Naive thymus-derived CD4-positive, alpha-beta T cell (primary cell): ENCODE measurements at regions not wholly inside any gene's neighbourhood (a gene's known extent, or its start where the extent isn't known, plus 50 kb on each side); places are given as distances from the start of the nearest gene placed in this dataset.
"Not testable (repeated sequence)": the region's sequence is repeated elsewhere in the genome, so short reads cannot be mapped to it uniquely, and the experiment has no call there.

Source experiments
- ATAC-seq: fragments of 150-1000 bp; cut with Tn5 transposase; 2 replicates; pipeline ENCODE4 v1.10.0; 2021; ENCODE audit warnings: mild to moderate bottlenecking, moderate library complexity
- CTCF ChIA-PET: fragments of 350-600 bp; sonication (Branson Sonifier 250); formaldehyde crosslinking; loops from one replicate; lab custom pipeline; 2021; ENCODE audit warnings: antibody characterized with exemption; lab: Charles Lee
- POLR2A ChIA-PET: fragments of 350-600 bp; sonication (Branson Sonifier 250); formaldehyde crosslinking; loops from one replicate; lab custom pipeline; 2021; ENCODE audit warnings: antibody characterized with exemption, inconsistent platforms; lab: Charles Lee
- DNase-seq, 9 donors: peaks; one replicate each; pipeline versions ENCODE4 v3.0.0 to v3.0.0-alpha.2; 2020 to 2022; ENCODE audit warnings: mixed read lengths in 1 of 9
- H3K27ac ChIP-seq: one replicate; pipeline ENCODE4 v1.7.0; 2013; ENCODE audit warnings: mild to moderate bottlenecking, low read depth, low read length, moderate library complexity
- H3K27me3 ChIP-seq, 2 donors: one replicate each; pipeline ENCODE4 v1.7.0; 2013; ENCODE audit warnings: low read length in 2 of 2, mild to moderate bottlenecking in 2 of 2, moderate library complexity in 2 of 2; ENCODE audit not compliant: control insufficient read depth in 2 of 2, insufficient read depth in 2 of 2
- H3K36me3 ChIP-seq, 3 experiments: 1 replicate in 2 of 3; 2 replicates in 1 of 3; pipeline ENCODE4 v1.7.0; 2013; ENCODE audit warnings: low read length in 3 of 3, mild to moderate bottlenecking in 3 of 3, moderate library complexity in 1 of 3; ENCODE audit not compliant: insufficient read depth in 3 of 3, control insufficient read depth in 2 of 3
- H3K4me1 ChIP-seq, 2 donors: one replicate each; pipeline ENCODE4 v1.7.0; 2013; ENCODE audit warnings: low read length in 2 of 2, mild to moderate bottlenecking in 2 of 2, moderate library complexity in 1 of 2; ENCODE audit not compliant: control insufficient read depth in 2 of 2, insufficient read depth in 2 of 2
- H3K4me3 ChIP-seq: 2 replicates; pipeline ENCODE4 v1.7.0; 2013; ENCODE audit warnings: mild to moderate bottlenecking, low read length
- H3K9me3 ChIP-seq, 3 experiments: 1 replicate in 2 of 3; 2 replicates in 1 of 3; pipeline ENCODE4 v1.7.0; 2013; ENCODE audit warnings: low read length in 3 of 3; ENCODE audit not compliant: control insufficient read depth in 2 of 3
- H3K27ac Mint-ChIP-seq, 9 donors: one replicate each; pipeline ENCODE4 v1.8.0; 2020 to 2022; ENCODE audit warnings: mixed read lengths in 9 of 9, mild to moderate bottlenecking in 8 of 9, moderate library complexity in 5 of 9, inconsistent platforms in 2 of 9
- H3K27me3 Mint-ChIP-seq, 5 donors: one replicate each; pipeline ENCODE4 v1.8.0; 2021 to 2022; ENCODE audit warnings: mixed read lengths in 5 of 5, mild to moderate bottlenecking in 1 of 5
- H3K36me3 Mint-ChIP-seq, 5 donors: one replicate each; pipeline ENCODE4 v1.8.0; 2020 to 2022; ENCODE audit warnings: mixed read lengths in 5 of 5, mild to moderate bottlenecking in 3 of 5, inconsistent platforms in 1 of 5
- H3K4me1 Mint-ChIP-seq, 7 donors: one replicate each; pipeline ENCODE4 v1.8.0; 2020 to 2022; ENCODE audit warnings: mixed read lengths in 7 of 7, mild to moderate bottlenecking in 3 of 7, inconsistent platforms in 1 of 7
- H3K4me3 Mint-ChIP-seq, 10 donors: one replicate each; pipeline ENCODE4 v1.8.0; 2020 to 2022; ENCODE audit warnings: mild to moderate bottlenecking in 10 of 10, mixed read lengths in 10 of 10, moderate library complexity in 6 of 10, inconsistent platforms in 2 of 10
- H3K9me3 Mint-ChIP-seq, 11 donors: one replicate each; pipeline ENCODE4 v1.8.0; 2020 to 2022; ENCODE audit warnings: mixed read lengths in 11 of 11, mild to moderate bottlenecking in 4 of 11, inconsistent platforms in 1 of 11, moderate library complexity in 1 of 11
- intact Hi-C, 2 donors: fragments of 100-400 bp; cut with micrococcal nuclease; formaldehyde crosslinking; loops; one replicate each; pipeline ENCODE4 v1.15.1; 2023

- Histone ChIP-seq H3K27me3 (no peaks in the 10 kb centered on the region), H3K4me1 (no peaks in the 10 kb centered on the region), H3K36me3 (no peaks in the 10 kb centered on the region), H3K4me3 (no peak overlapping the region), H3K9me3 (no peaks in the 10 kb centered on the region), H3K27ac (no peak overlapping the region)
- H3K4me3 Mint-ChIP-seq, result no peak overlapping the region
- ATAC-seq (no peak), DNase-seq (no peak)
- H3K27ac Mint-ChIP-seq, result no peak overlapping the region
- H3K4me1 Mint-ChIP-seq, result peaks cover 0 to 2% (median 0%) of the 10 kb centered on the region in 7 donors
- peaks cover 0 to 3% (median 0%) of the 10 kb centered on the region in 11 donors for H3K9me3 Mint-ChIP-seq
- peaks cover 0 to 4% (median 0%) of the 10 kb centered on the region in 5 donors for H3K27me3 Mint-ChIP-seq
- intact Hi-C loops, result no loop called here
- CTCF ChIA-PET, result no interaction called here
- H3K36me3 Mint-ChIP-seq, result no peaks in the 10 kb centered on the region
- POLR2A ChIA-PET, result no interaction called here
Measured at GRCh38 chr10:10731366-10731765, 286.3 kb upstream of the CELF2 start.

- H3K4me1 Mint-ChIP-seq, result no peaks in the 10 kb centered on the region
Measured at GRCh38 chr10:10734356-10735064, 283.2 kb upstream of the CELF2 start.

GRCh38 chr10:10745291-10745690 is 272.4 kb upstream of the CELF2 start:
- H3K36me3 ChIP-seq, result no peaks in the 10 kb centered on the region
- H3K27me3 ChIP-seq, result no peaks in the 10 kb centered on the region
- no peaks in the 10 kb centered on the region for H3K9me3 ChIP-seq
- no peak overlapping the region for H3K27ac ChIP-seq
- no peaks in the 10 kb centered on the region for H3K4me1 ChIP-seq
- Mint-ChIP-seq H3K27ac (no peak overlapping the region), H3K27me3 (peaks cover 2 to 25% (median 21%) of the 10 kb centered on the region in 5 donors), H3K36me3 (peaks cover 0 to 5% (median 4%) of the 10 kb centered on the region in 5 donors), H3K9me3 (peaks cover 0 to 13% (median 7%) of the 10 kb centered on the region in 11 donors), H3K4me1 (no peaks in the 10 kb centered on the region), H3K4me3 (no peak overlapping the region)
- no peak for DNase-seq
- H3K4me3 ChIP-seq, result no peak overlapping the region
- intact Hi-C loops, result no loop called here
- no peak for ATAC-seq
- POLR2A ChIA-PET, result no interaction called here
- CTCF ChIA-PET, result no interaction called here

More at GRCh38 chr10:10734356-10735064, 283.2 kb upstream of the CELF2 start:
- H3K36me3 Mint-ChIP-seq, result no peaks in the 10 kb centered on the region
- H3K27me3 Mint-ChIP-seq, result peaks cover 0 to 13% (median 9%) of the 10 kb centered on the region in 5 donors
- H3K9me3 Mint-ChIP-seq, result peaks cover 0 to 3% (median 0%) of the 10 kb centered on the region in 11 donors
- no peak overlapping the region for H3K27ac Mint-ChIP-seq
- DNase-seq (no peak), ATAC-seq (no peak)
- H3K9me3 ChIP-seq, result no peaks in the 10 kb centered on the region
- H3K36me3 ChIP-seq, result no peaks in the 10 kb centered on the region
- no peak overlapping the region for H3K4me3 Mint-ChIP-seq
- no peaks in the 10 kb centered on the region for H3K4me1 ChIP-seq
- ChIA-PET CTCF (no interaction called here), POLR2A (no interaction called here)
- no peak overlapping the region for H3K27ac ChIP-seq
- intact Hi-C loops, result no loop called here
- no peaks in the 10 kb centered on the region for H3K27me3 ChIP-seq
- H3K4me3 ChIP-seq, result no peak overlapping the region

- no peak overlapping the region for H3K4me3 ChIP-seq
- no peaks in the 10 kb centered on the region for H3K36me3 ChIP-seq
- CTCF ChIA-PET, result no interaction called here
- no peaks in the 10 kb centered on the region for H3K27me3 ChIP-seq
- H3K27ac Mint-ChIP-seq, result no peak overlapping the region
- ATAC-seq, result no peak
- intact Hi-C loops, result no loop called here
- no peaks in the 10 kb centered on the region for H3K36me3 Mint-ChIP-seq
- H3K9me3 ChIP-seq, result no peaks in the 10 kb centered on the region
- H3K27me3 Mint-ChIP-seq, result peaks cover 0 to 9% (median 4%) of the 10 kb centered on the region in 5 donors
- H3K4me1 Mint-ChIP-seq, result peaks cover 0 to 1% (median 0%) of the 10 kb centered on the region in 7 donors
- no peak overlapping the region for H3K27ac ChIP-seq
- no peaks in the 10 kb centered on the region for H3K4me1 ChIP-seq
- no peak overlapping the region for H3K4me3 Mint-ChIP-seq
- DNase-seq, result no peak
- POLR2A ChIA-PET, result no interaction called here
- H3K9me3 Mint-ChIP-seq, result no peaks in the 10 kb centered on the region
Measured at GRCh38 chr10:10755490-10755889, 262.2 kb upstream of the CELF2 start.

- H3K27me3 Mint-ChIP-seq, result peaks cover 0 to 12% (median 6%) of the 10 kb centered on the region in 5 donors
- Histone ChIP-seq H3K4me3 (no peak overlapping the region), H3K27ac (no peak overlapping the region), H3K4me1 (no peaks in the 10 kb centered on the region), H3K9me3 (no peaks in the 10 kb centered on the region), H3K36me3 (no peaks in the 10 kb centered on the region), H3K27me3 (no peaks in the 10 kb centered on the region)
- no peaks in the 10 kb centered on the region for H3K36me3 Mint-ChIP-seq
- ChIA-PET CTCF (no interaction called here), POLR2A (no interaction called here)
- H3K4me3 Mint-ChIP-seq, result no peak overlapping the region
- peaks cover 0 to 2% (median 0%) of the 10 kb centered on the region in 11 donors for H3K9me3 Mint-ChIP-seq
- DNase-seq (no peak), ATAC-seq (no peak)
- intact Hi-C loops, result no loop called here
- H3K27ac Mint-ChIP-seq, result no peak overlapping the region
- H3K4me1 Mint-ChIP-seq, result peaks cover 0 to 1% (median 0%) of the 10 kb centered on the region in 7 donors
Measured at GRCh38 chr10:10758306-10758705, 259.4 kb upstream of the CELF2 start.

GRCh38 chr10:10759806-10760205 is 257.9 kb upstream of the CELF2 start:
- CTCF ChIA-PET, H3K36me3 ChIP-seq, H3K9me3 ChIP-seq, H3K27ac Mint-ChIP-seq, H3K27me3 ChIP-seq, POLR2A ChIA-PET, H3K9me3 Mint-ChIP-seq, H3K27ac ChIP-seq, H3K4me1 ChIP-seq, ATAC-seq, H3K36me3 Mint-ChIP-seq, DNase-seq, H3K4me1 Mint-ChIP-seq, H3K4me3 ChIP-seq, intact Hi-C loops, H3K4me3 Mint-ChIP-seq: not testable (repeated sequence)
- H3K27me3 Mint-ChIP-seq, result peaks cover 0 to 17% (median 10%) of the 10 kb centered on the region in 5 donors

- ChIA-PET POLR2A (no interaction called here), CTCF (no interaction called here)
- H3K4me3 ChIP-seq, result no peak overlapping the region
- no peaks in the 10 kb centered on the region for H3K27me3 ChIP-seq
- Mint-ChIP-seq H3K27me3 (peaks cover 0 to 21% (median 10%) of the 10 kb centered on the region in 5 donors), H3K4me3 (no peak overlapping the region), H3K4me1 (peaks cover 0 to 1% (median 0%) of the 10 kb centered on the region in 7 donors), H3K27ac (no peak overlapping the region), H3K36me3 (no peaks in the 10 kb centered on the region), H3K9me3 (peaks cover 0 to 2% (median 0%) of the 10 kb centered on the region in 11 donors)
- H3K4me1 ChIP-seq, result no peaks in the 10 kb centered on the region
- H3K9me3 ChIP-seq, result no peaks in the 10 kb centered on the region
- H3K36me3 ChIP-seq, result no peaks in the 10 kb centered on the region
- DNase-seq (no peak), ATAC-seq (no peak)
- intact Hi-C loops, result no loop called here
- H3K27ac ChIP-seq, result no peak overlapping the region
Measured at GRCh38 chr10:10765017-10765416, 252.7 kb upstream of the CELF2 start.
